ENCODE measurements at regions not wholly inside any gene's neighbourhood (a gene's known extent, or its start where the extent isn't known, plus 50 kb on each side); places are given as distances from the start of the nearest gene placed in this dataset.

DNA sequence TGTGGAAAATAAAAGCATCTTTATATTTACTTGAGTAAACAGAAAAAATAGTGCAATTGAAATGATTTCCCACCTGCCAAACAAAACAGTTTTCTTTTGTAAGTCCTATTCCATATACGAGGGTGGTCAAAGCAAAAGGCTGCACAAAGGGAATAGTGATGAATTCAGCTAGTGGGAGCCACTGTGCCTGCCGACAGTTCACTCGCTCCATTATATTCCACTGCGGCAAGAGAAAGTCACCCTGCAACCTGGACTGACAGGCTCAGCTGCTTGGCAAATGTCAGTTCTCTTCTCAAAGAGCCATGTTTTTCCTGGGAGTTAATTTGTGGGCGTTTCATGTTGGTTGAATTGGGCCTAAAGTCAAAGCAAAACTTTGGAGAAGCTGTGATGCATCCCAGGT, 145.4 kb downstream of the LMO4 start:
- H3K27ac ChIP-seq, result no peak overlapping the region
- TF ChIP-seq POLR2A (IDR thresholded peaks at IDR 0.05), result no peak
- TF ChIP-seq, protein P1, sequence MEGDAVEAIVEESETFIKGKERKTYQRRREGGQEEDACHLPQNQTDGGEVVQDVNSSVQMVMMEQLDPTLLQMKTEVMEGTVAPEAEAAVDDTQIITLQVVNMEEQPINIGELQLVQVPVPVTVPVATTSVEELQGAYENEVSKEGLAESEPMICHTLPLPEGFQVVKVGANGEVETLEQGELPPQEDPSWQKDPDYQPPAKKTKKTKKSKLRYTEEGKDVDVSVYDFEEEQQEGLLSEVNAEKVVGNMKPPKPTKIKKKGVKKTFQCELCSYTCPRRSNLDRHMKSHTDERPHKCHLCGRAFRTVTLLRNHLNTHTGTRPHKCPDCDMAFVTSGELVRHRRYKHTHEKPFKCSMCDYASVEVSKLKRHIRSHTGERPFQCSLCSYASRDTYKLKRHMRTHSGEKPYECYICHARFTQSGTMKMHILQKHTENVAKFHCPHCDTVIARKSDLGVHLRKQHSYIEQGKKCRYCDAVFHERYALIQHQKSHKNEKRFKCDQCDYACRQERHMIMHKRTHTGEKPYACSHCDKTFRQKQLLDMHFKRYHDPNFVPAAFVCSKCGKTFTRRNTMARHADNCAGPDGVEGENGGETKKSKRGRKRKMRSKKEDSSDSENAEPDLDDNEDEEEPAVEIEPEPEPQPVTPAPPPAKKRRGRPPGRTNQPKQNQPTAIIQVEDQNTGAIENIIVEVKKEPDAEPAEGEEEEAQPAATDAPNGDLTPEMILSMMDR (IDR thresholded peaks at IDR 0.05 in 8 of 11, conservative IDR thresholded peaks at IDR 0.05 in 3 of 11), result no peak
- H3K27me3 ChIP-seq (replicated peaks in 1 of 7), result no peaks in the 10 kb centered on the region
- no peak overlapping the region for H3K4me3 ChIP-seq
- intact Hi-C loops (cut with DNase I; ENCODE audit: low total_unique reads), result no loop called here
- H3K4me1 ChIP-seq, result no peaks in the 10 kb centered on the region
- 71 to 89% (median 85%) methylated on average over 5 of the region's 5 CpGs for WGBS, 5 donors
- H3K9me3 ChIP-seq, result no peaks in the 10 kb centered on the region
- no peak for DNase-seq
- H3K36me3 ChIP-seq, result no peaks in the 10 kb centered on the region

DNA sequence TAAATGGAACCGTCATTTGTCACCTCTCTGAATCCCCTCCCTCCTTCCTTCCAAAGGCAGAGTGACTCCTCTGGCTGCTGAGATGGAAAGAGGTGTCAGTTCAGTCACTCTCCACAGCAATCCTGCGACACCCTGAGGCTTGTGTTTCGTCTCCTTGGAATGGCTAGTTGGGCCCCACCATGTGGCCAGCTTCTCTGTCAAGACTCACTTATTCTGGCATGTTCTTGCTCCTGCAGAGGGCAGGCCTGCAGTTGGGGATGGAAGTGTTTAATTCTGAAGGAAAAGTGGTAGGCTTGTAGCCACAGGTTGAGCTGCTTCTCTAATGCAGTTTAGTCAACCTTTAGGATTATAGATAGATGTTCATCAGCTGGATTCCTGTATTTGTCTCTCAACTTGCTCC, 149.6 kb downstream of the LMO4 start:
- intact Hi-C loops (cut with DNase I; ENCODE audit: low total_unique reads), result no loop called here
- Histone ChIP-seq H3K4me3 (no peak overlapping the region), H3K4me1 (no peaks in the 10 kb centered on the region), H3K9me3 (no peaks in the 10 kb centered on the region), H3K27me3 (replicated peaks in 1 of 7) (no peaks in the 10 kb centered on the region), H3K36me3 (no peaks in the 10 kb centered on the region), H3K27ac (no peak overlapping the region)
- WGBS, 5 donors, result 58 to 88% (median 75%) methylated on average over 3 of the region's 3 CpGs
- no peak for DNase-seq
- no peak for TF ChIP-seq POLR2A (IDR thresholded peaks at IDR 0.05)
- no peak for TF ChIP-seq POLR2AphosphoS5 (IDR thresholded peaks at IDR 0.05)
- TF ChIP-seq, protein P1 (IDR thresholded peaks at IDR 0.05 in 8 of 11, conservative IDR thresholded peaks at IDR 0.05 in 3 of 11), result no peak

DNA sequence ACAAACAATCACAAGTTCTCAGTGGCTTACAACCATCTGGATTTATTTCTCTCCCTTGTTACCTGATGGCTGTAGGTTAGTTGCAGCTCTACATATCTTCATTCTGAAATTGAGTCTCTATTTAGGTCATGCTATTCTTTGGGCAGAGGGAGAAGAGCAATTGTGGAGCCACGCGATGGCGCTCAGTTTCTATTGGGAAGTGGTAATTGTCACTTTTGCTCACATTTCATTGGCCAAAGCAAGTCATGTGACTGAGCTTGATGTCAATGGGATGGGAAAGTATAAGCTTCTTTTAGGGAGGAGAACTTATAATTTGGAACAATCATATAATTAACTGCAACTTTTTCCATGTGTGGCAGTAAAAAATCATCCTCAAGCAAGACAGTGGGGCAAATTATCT, 166.5 kb downstream of the LMO4 start:
- intact Hi-C loops (cut with DNase I; ENCODE audit: low total_unique reads), result no loop called here
- no peaks in the 10 kb centered on the region for H3K36me3 ChIP-seq
- no peaks in the 10 kb centered on the region for H3K27me3 ChIP-seq (replicated peaks in 1 of 7)
- H3K4me3 ChIP-seq, result no peak overlapping the region
- WGBS, 5 donors, result 92 to 95% (median 95%) methylated on average over 3 of the region's 3 CpGs
- TF ChIP-seq, protein P1 (IDR thresholded peaks at IDR 0.05 in 8 of 11, conservative IDR thresholded peaks at IDR 0.05 in 3 of 11), result no peak
- TF ChIP-seq POLR2AphosphoS5 (IDR thresholded peaks at IDR 0.05), result no peak
- TF ChIP-seq POLR2A (IDR thresholded peaks at IDR 0.05), result no peak
- no peak for DNase-seq
- H3K4me1 ChIP-seq, result no peaks in the 10 kb centered on the region
- H3K9me3 ChIP-seq, result no peaks in the 10 kb centered on the region
- no peak overlapping the region for H3K27ac ChIP-seq

DNA sequence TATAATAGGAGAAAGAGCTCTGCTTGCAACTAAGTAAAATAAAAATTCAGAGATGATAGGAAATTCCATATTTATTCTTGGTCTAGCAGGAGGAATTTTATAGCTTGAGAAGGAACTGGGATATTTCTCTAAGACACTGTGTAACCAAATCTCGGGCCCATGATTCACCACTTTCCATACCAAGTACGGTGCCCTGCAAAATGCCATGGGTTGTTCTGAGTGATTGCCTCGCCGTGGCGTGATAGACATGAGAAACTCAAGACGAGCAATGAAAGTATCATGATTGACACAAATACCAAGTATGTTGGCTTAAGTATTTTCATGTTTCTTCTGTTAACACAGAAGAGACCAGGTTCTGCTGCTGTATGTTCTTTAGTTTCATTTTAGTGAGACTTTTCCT, 167.2 kb downstream of the LMO4 start:
- no peak overlapping the region for H3K27ac ChIP-seq
- H3K4me3 ChIP-seq, result no peak overlapping the region
- intact Hi-C loops (cut with DNase I; ENCODE audit: low total_unique reads), result no loop called here
- no peaks in the 10 kb centered on the region for H3K4me1 ChIP-seq
- no peak for DNase-seq
- 92 to 97% (median 93%) methylated on average over 6 of the region's 6 CpGs for WGBS, 5 donors
- H3K27me3 ChIP-seq (replicated peaks in 1 of 7), result no peaks in the 10 kb centered on the region
- no peaks in the 10 kb centered on the region for H3K9me3 ChIP-seq
- no peaks in the 10 kb centered on the region for H3K36me3 ChIP-seq
- TF ChIP-seq POLR2A (IDR thresholded peaks at IDR 0.05) (no peak), POLR2AphosphoS5 (IDR thresholded peaks at IDR 0.05) (no peak)
